Mucosa of rectum (tissue), 2 donors: ENCODE measurements at regions not wholly inside any gene's neighbourhood (a gene's known extent, or its start where the extent isn't known, plus 50 kb on each side); places are given as distances from the start of the nearest gene placed in this dataset.

Experiments
- H3K27ac ChIP-seq, 2 donors: one replicate each; pipeline ENCODE4 v1.7.0; 2013; ENCODE audit warnings: inconsistent platforms in 2 of 2, low read depth in 2 of 2, low read length in 2 of 2
- H3K27me3 ChIP-seq, 2 donors: one replicate each; pipeline ENCODE4 v1.7.0; 2013; ENCODE audit warnings: low read length in 2 of 2; ENCODE audit not compliant: control insufficient read depth in 2 of 2, insufficient read depth in 2 of 2
- H3K36me3 ChIP-seq, 2 donors: one replicate each; pipeline ENCODE4 v1.7.0; 2013; ENCODE audit warnings: low read length in 2 of 2; ENCODE audit not compliant: control insufficient read depth in 2 of 2, insufficient read depth in 2 of 2
- H3K4me1 ChIP-seq, 2 donors: one replicate each; pipeline ENCODE4 v1.7.0; 2013; ENCODE audit warnings: low read length in 2 of 2, mild to moderate bottlenecking in 1 of 2; ENCODE audit not compliant: control insufficient read depth in 2 of 2, insufficient read depth in 2 of 2
- H3K4me3 ChIP-seq, 2 donors: one replicate each; pipeline ENCODE4 v1.7.0; 2013; ENCODE audit warnings: low read length in 2 of 2
- H3K9ac ChIP-seq, 2 donors: one replicate each; pipeline ENCODE4 v1.7.0; 2013; ENCODE audit warnings: low read length in 2 of 2, low read depth in 1 of 2, mild to moderate bottlenecking in 1 of 2
- H3K9me3 ChIP-seq, 2 donors: one replicate each; pipeline ENCODE4 v1.7.0; 2013; ENCODE audit warnings: low read length in 2 of 2; ENCODE audit not compliant: control insufficient read depth in 2 of 2
- donor health status: healthy.
- donor health status: Normal muscosa, but diverticular disease.

GRCh38 chr22:27494785-27495184, 306.8 kb downstream of the MN1 start:
- H3K4me3 ChIP-seq: no peak overlapping the region
- H3K9ac ChIP-seq: no peak overlapping the region
- H3K27me3 ChIP-seq: no peaks in the 10 kb centered on the region
- peaks cover 0 to 4% of the 10 kb centered on the region in 2 donors for H3K4me1 ChIP-seq
- H3K9me3 ChIP-seq: no peaks in the 10 kb centered on the region
- H3K27ac ChIP-seq: no peak overlapping the region
- H3K36me3 ChIP-seq: no peaks in the 10 kb centered on the region

GRCh38 chr22:27495325-27495724, 306.2 kb downstream of the MN1 start:
- Histone ChIP-seq H3K9ac (no peak overlapping the region), H3K4me3 (no peak overlapping the region), H3K9me3 (no peaks in the 10 kb centered on the region), H3K27me3 (no peaks in the 10 kb centered on the region), H3K27ac (no peak overlapping the region), H3K4me1 (no peaks in the 10 kb centered on the region), H3K36me3 (no peaks in the 10 kb centered on the region)

DNA sequence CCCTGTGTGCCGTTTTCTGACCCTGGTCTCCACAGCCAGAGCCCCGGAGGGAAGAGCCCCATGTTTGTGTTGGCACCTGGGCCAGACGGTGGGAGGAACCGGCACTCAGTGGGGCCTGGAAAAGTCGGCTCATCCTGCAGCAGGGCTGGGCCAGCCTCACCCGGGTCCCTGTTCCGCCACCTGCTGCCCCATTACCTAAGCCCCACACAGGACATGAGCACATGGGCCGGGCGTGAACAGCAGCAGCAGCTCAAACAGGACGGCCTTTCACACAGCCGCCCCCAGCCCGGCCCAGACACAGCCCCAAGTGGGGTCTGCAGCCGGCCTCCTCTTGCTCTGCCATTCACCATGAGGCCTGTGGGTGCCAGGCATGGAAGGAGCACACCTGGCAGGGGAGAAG, 302.4 kb downstream of the MN1 start:
- no peak overlapping the region for H3K4me3 ChIP-seq
- no peaks in the 10 kb centered on the region for H3K27me3 ChIP-seq
- no peak overlapping the region for H3K9ac ChIP-seq
- no peaks in the 10 kb centered on the region for H3K9me3 ChIP-seq
- H3K4me1 ChIP-seq: no peaks in the 10 kb centered on the region
- no peak overlapping the region for H3K27ac ChIP-seq
- H3K36me3 ChIP-seq: no peaks in the 10 kb centered on the region

- Histone ChIP-seq H3K9me3 (no peaks in the 10 kb centered on the region), H3K27ac (no peak overlapping the region), H3K9ac (no peak overlapping the region), H3K4me1 (no peaks in the 10 kb centered on the region), H3K36me3 (no peaks in the 10 kb centered on the region), H3K4me3 (no peak overlapping the region), H3K27me3 (no peaks in the 10 kb centered on the region)
Observed at GRCh38 chr22:27501191-27501936, 300.2 kb downstream of the MN1 start.

DNA sequence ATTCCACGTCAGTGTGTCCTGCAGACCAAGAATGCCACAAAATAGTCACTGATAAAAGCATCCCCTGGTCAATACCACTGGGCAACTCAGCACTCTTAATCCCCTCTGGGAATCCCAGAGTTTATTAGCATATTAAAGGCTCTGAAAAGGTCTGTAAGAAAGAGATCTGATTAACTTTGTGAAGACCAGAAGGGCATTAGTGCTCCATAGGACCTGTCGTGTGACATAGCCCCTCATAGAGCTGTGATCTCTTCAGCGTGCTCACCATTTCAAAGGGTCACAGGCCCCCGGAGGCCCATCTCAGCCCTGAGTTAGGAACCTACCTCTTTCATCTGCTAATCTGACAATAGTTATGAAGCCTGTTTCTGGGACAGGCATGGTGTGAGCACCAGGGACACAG, 299.2 kb downstream of the MN1 start:
- no peaks in the 10 kb centered on the region for H3K36me3 ChIP-seq
- H3K9ac ChIP-seq: no peak overlapping the region
- H3K4me1 ChIP-seq: no peaks in the 10 kb centered on the region
- H3K27ac ChIP-seq: no peak overlapping the region
- H3K9me3 ChIP-seq: no peaks in the 10 kb centered on the region
- no peaks in the 10 kb centered on the region for H3K27me3 ChIP-seq
- H3K4me3 ChIP-seq: no peak overlapping the region

DNA sequence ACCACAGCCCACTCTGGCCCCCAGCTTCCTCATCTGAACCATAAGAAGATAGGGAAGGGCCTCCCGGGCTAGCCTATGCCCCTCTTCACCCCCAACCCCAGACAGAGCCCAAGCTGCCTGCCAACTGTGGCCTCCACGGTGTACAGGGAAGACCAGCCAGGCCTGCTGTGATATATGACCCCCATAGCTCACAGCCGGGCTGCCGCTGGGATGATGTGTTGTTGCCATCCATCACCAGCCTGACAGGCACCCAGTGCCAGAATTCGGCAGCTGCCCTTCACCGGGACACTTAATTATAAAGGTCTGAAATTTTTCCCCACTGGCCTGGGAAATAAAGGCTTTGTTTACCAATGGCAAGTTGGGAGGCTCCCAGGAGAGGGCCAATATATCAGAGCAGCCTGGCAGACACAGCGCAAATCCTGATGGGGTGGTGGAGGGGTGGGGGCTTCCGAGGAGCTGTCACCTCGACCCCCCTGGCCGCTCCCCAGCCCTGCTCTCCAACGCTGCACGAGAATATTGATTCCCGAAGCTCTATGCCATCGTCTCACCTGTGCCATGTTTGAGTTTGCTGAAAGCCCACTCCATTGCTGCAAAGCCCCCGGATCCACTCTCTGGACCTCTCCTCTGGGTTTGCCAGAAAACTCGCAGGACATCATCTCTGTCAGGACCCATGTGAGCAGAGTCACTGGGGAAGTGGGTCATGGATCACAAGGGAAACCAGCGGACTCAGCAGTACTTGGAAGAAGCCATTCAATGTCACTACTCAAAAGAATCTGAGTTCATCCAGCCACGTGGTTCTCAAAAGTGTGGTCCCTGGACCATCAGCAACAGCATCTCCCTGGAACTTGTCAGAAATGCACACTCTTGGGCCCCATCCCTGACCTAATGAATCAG, 296.9 kb downstream of the MN1 start:
- no peak overlapping the region for H3K4me3 ChIP-seq
- no peaks in the 10 kb centered on the region for H3K36me3 ChIP-seq
- no peak overlapping the region for H3K27ac ChIP-seq
- no peak overlapping the region for H3K9ac ChIP-seq
- no peaks in the 10 kb centered on the region for H3K9me3 ChIP-seq
- no peaks in the 10 kb centered on the region for H3K4me1 ChIP-seq
- H3K27me3 ChIP-seq: no peaks in the 10 kb centered on the region

DNA sequence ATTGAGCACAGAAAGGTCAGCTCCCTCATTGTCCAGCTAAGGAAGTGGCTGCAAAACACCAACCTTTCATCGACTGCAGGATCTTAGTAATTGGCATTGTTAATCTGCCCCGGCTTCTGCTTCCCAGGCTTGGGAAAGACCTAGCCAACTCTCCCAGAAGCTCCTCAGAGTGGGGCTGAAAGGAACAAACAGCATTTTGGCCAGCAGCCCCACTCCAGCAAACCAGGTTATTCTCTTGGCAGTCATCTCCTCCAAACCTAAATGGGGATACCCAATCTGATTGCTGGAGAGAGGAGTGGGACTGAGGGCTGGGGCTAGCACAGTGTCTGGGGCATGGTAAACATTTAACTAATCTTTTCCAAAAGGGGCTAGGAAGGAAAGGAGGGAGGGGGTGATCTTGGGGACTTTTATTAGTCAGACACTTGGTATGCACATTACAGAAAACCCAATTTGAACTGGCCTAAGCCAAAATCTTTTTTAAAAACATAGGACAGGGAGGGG, 294.4 kb downstream of the MN1 start:
- no peaks in the 10 kb centered on the region for H3K4me1 ChIP-seq
- H3K27ac ChIP-seq: no peak overlapping the region
- H3K9ac ChIP-seq: no peak overlapping the region
- no peak overlapping the region for H3K4me3 ChIP-seq
- H3K9me3 ChIP-seq: no peaks in the 10 kb centered on the region
- H3K27me3 ChIP-seq: no peaks in the 10 kb centered on the region
- no peaks in the 10 kb centered on the region for H3K36me3 ChIP-seq

GRCh38 chr22:27507935-27508526, 293.5 kb downstream of the MN1 start:
- no peaks in the 10 kb centered on the region for H3K9me3 ChIP-seq
- no peak overlapping the region for H3K4me3 ChIP-seq
- no peak overlapping the region for H3K27ac ChIP-seq
- H3K9ac ChIP-seq: no peak overlapping the region
- H3K4me1 ChIP-seq: no peaks in the 10 kb centered on the region
- H3K27me3 ChIP-seq: no peaks in the 10 kb centered on the region
- H3K36me3 ChIP-seq: no peaks in the 10 kb centered on the region

- Histone ChIP-seq H3K4me1 (no peaks in the 10 kb centered on the region), H3K36me3 (no peaks in the 10 kb centered on the region), H3K27me3 (no peaks in the 10 kb centered on the region), H3K9me3 (no peaks in the 10 kb centered on the region), H3K4me3 (no peak overlapping the region), H3K27ac (no peak overlapping the region), H3K9ac (no peak overlapping the region)
Observed at GRCh38 chr22:27509132-27509920, 292.2 kb downstream of the MN1 start.
